Naive thymus-derived CD4-positive, alpha-beta T cell (primary cell): ENCODE measurements at regions not wholly inside any gene's neighbourhood (a gene's known extent, or its start where the extent isn't known, plus 50 kb on each side); places are given as distances from the start of the nearest gene placed in this dataset.
A peak's percentile ranks its signal among the peaks of the same experiment; 100 is the strongest.

Source experiments
- ATAC-seq: fragments of 150-1000 bp; cut with Tn5 transposase; 2 replicates; pipeline ENCODE4 v1.10.0; 2021; ENCODE audit warnings: mild to moderate bottlenecking, moderate library complexity
- CTCF ChIA-PET: fragments of 350-600 bp; sonication (Branson Sonifier 250); formaldehyde crosslinking; loops from one replicate; lab custom pipeline; 2021; ENCODE audit warnings: antibody characterized with exemption; lab: Charles Lee
- POLR2A ChIA-PET: fragments of 350-600 bp; sonication (Branson Sonifier 250); formaldehyde crosslinking; loops from one replicate; lab custom pipeline; 2021; ENCODE audit warnings: antibody characterized with exemption, inconsistent platforms; lab: Charles Lee
- DNase-seq, 9 donors: peaks; one replicate each; pipeline versions ENCODE4 v3.0.0 to v3.0.0-alpha.2; 2020 to 2022; ENCODE audit warnings: mixed read lengths in 1 of 9
- H3K27ac ChIP-seq: one replicate; pipeline ENCODE4 v1.7.0; 2013; ENCODE audit warnings: mild to moderate bottlenecking, low read depth, low read length, moderate library complexity
- H3K27me3 ChIP-seq, 2 donors: one replicate each; pipeline ENCODE4 v1.7.0; 2013; ENCODE audit warnings: low read length in 2 of 2, mild to moderate bottlenecking in 2 of 2, moderate library complexity in 2 of 2; ENCODE audit not compliant: control insufficient read depth in 2 of 2, insufficient read depth in 2 of 2
- H3K36me3 ChIP-seq, 3 experiments: 1 replicate in 2 of 3; 2 replicates in 1 of 3; pipeline ENCODE4 v1.7.0; 2013; ENCODE audit warnings: low read length in 3 of 3, mild to moderate bottlenecking in 3 of 3, moderate library complexity in 1 of 3; ENCODE audit not compliant: insufficient read depth in 3 of 3, control insufficient read depth in 2 of 3
- H3K4me1 ChIP-seq, 2 donors: one replicate each; pipeline ENCODE4 v1.7.0; 2013; ENCODE audit warnings: low read length in 2 of 2, mild to moderate bottlenecking in 2 of 2, moderate library complexity in 1 of 2; ENCODE audit not compliant: control insufficient read depth in 2 of 2, insufficient read depth in 2 of 2
- H3K4me3 ChIP-seq: 2 replicates; pipeline ENCODE4 v1.7.0; 2013; ENCODE audit warnings: mild to moderate bottlenecking, low read length
- H3K9me3 ChIP-seq, 3 experiments: 1 replicate in 2 of 3; 2 replicates in 1 of 3; pipeline ENCODE4 v1.7.0; 2013; ENCODE audit warnings: low read length in 3 of 3; ENCODE audit not compliant: control insufficient read depth in 2 of 3
- H3K27ac Mint-ChIP-seq, 9 donors: one replicate each; pipeline ENCODE4 v1.8.0; 2020 to 2022; ENCODE audit warnings: mixed read lengths in 9 of 9, mild to moderate bottlenecking in 8 of 9, moderate library complexity in 5 of 9, inconsistent platforms in 2 of 9
- H3K27me3 Mint-ChIP-seq, 5 donors: one replicate each; pipeline ENCODE4 v1.8.0; 2021 to 2022; ENCODE audit warnings: mixed read lengths in 5 of 5, mild to moderate bottlenecking in 1 of 5
- H3K36me3 Mint-ChIP-seq, 5 donors: one replicate each; pipeline ENCODE4 v1.8.0; 2020 to 2022; ENCODE audit warnings: mixed read lengths in 5 of 5, mild to moderate bottlenecking in 3 of 5, inconsistent platforms in 1 of 5
- H3K4me1 Mint-ChIP-seq, 7 donors: one replicate each; pipeline ENCODE4 v1.8.0; 2020 to 2022; ENCODE audit warnings: mixed read lengths in 7 of 7, mild to moderate bottlenecking in 3 of 7, inconsistent platforms in 1 of 7
- H3K4me3 Mint-ChIP-seq, 10 donors: one replicate each; pipeline ENCODE4 v1.8.0; 2020 to 2022; ENCODE audit warnings: mild to moderate bottlenecking in 10 of 10, mixed read lengths in 10 of 10, moderate library complexity in 6 of 10, inconsistent platforms in 2 of 10
- H3K9me3 Mint-ChIP-seq, 11 donors: one replicate each; pipeline ENCODE4 v1.8.0; 2020 to 2022; ENCODE audit warnings: mixed read lengths in 11 of 11, mild to moderate bottlenecking in 4 of 11, inconsistent platforms in 1 of 11, moderate library complexity in 1 of 11
- intact Hi-C, 2 donors: fragments of 100-400 bp; cut with micrococcal nuclease; formaldehyde crosslinking; loops; one replicate each; pipeline ENCODE4 v1.15.1; 2023

DNA sequence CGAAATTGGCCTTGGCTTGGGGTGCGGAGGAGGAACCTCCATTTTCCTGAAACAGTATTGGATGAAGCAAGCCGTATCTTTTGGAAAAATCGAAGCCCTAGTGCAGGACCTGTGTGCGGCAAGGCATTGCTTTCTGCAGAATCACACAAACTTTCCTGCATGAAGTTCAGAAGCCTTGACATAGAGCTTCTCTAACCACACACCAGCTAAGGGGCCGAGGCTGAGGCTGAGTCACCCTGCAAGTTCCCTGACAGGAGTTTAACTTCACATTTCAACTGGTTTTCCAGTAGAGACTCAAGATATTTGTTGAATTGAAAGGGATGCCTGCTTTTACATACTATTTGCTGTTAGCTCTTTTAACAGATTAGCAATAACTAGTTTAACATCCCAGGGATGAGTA, 67.8 kb downstream of the TCF20 start:
- intact Hi-C loops = loop anchor here in 1 of 2 donors (1.0 to 5.0 kb wide), 2 partner anchors 22 to 110 kb away; partner anchors contain the start of gene NDUFA6
- no peaks in the 10 kb centered on the region for H3K9me3 ChIP-seq
- peaks cover 0 to 24% (median 0%) of the 10 kb centered on the region in 3 experiments for H3K36me3 ChIP-seq
- peak overlapping the region in 6 of 9 donors; percentile 28 to 81 (median 46) for H3K27ac Mint-ChIP-seq
- no peak overlapping the region for H3K4me3 ChIP-seq
- ChIA-PET POLR2A (interaction anchor here (1.0 kb wide), 1 partner anchor 241 kb away, joined by 3 read pairs; no protein-coding TSS in a partner anchor), CTCF (no interaction called here)
- peak in 2 of 9 donors; percentile 9 to 46 for DNase-seq
- H3K4me3 Mint-ChIP-seq = peak overlapping the region in 8 of 10 donors; percentile 27 to 88 (median 60)
- H3K4me1 ChIP-seq = peaks cover 19 to 26% of the 10 kb centered on the region in 2 donors
- peaks cover 47 to 80% (median 70%) of the 10 kb centered on the region in 7 donors for H3K4me1 Mint-ChIP-seq
- H3K27ac ChIP-seq = no peak overlapping the region
- peaks cover 0 to 39% (median 31%) of the 10 kb centered on the region in 5 donors for H3K36me3 Mint-ChIP-seq
- H3K27me3 ChIP-seq = no peaks in the 10 kb centered on the region
- H3K27me3 Mint-ChIP-seq = no peaks in the 10 kb centered on the region
- H3K9me3 Mint-ChIP-seq = no peaks in the 10 kb centered on the region
- ATAC-seq = peak; percentile 67

- Histone ChIP-seq H3K36me3 (peaks cover 0 to 24% (median 0%) of the 10 kb centered on the region in 3 experiments), H3K27ac (peak overlapping the region; percentile 8), H3K9me3 (no peaks in the 10 kb centered on the region), H3K27me3 (no peaks in the 10 kb centered on the region), H3K4me1 (peaks cover 19 to 26% of the 10 kb centered on the region in 2 donors), H3K4me3 (no peak overlapping the region)
- DNase-seq (peak in 3 of 9 donors; percentile 10 to 15 (median 13)), ATAC-seq (peak; percentile 79)
- ChIA-PET CTCF (no interaction called here), POLR2A (interaction anchor here (1.0 kb wide), 1 partner anchor 242 kb away, joined by 3 read pairs; no protein-coding TSS in a partner anchor)
- Mint-ChIP-seq H3K27me3 (no peaks in the 10 kb centered on the region), H3K4me1 (peaks cover 45 to 82% (median 69%) of the 10 kb centered on the region in 7 donors), H3K4me3 (peak overlapping the region in 6 of 10 donors; percentile 3 to 88 (median 44)), H3K36me3 (peaks cover 0 to 38% (median 31%) of the 10 kb centered on the region in 5 donors), H3K27ac (peak overlapping the region in 5 of 9 donors; percentile 6 to 81 (median 15)), H3K9me3 (no peaks in the 10 kb centered on the region)
- intact Hi-C loops = loop anchor here in 1 of 2 donors (1.0 to 5.0 kb wide), 2 partner anchors 22 to 110 kb away; partner anchors contain the start of gene NDUFA6
Observed at GRCh38 chr22:42202048-42202447, 68.4 kb downstream of the TCF20 start.

GRCh38 chr22:42199025-42199424, 68.4 kb upstream of the CYP2D6 start:
- no peaks in the 10 kb centered on the region for H3K27me3 Mint-ChIP-seq
- Histone ChIP-seq H3K36me3 (peaks cover 0 to 20% (median 0%) of the 10 kb centered on the region in 3 experiments), H3K4me3 (no peak overlapping the region), H3K27me3 (no peaks in the 10 kb centered on the region), H3K27ac (no peak overlapping the region), H3K4me1 (peaks cover 26 to 30% of the 10 kb centered on the region in 2 donors), H3K9me3 (no peaks in the 10 kb centered on the region)
- ATAC-seq = no peak
- H3K4me3 Mint-ChIP-seq = no peak overlapping the region
- POLR2A ChIA-PET = interaction anchor here (0.7 kb wide), 1 partner anchor 35 kb away, joined by 3 read pairs; no protein-coding TSS in a partner anchor
- no peak for DNase-seq
- H3K4me1 Mint-ChIP-seq = peaks cover 38 to 90% (median 77%) of the 10 kb centered on the region in 7 donors
- CTCF ChIA-PET = no interaction called here
- H3K36me3 Mint-ChIP-seq = peaks cover 0 to 22% (median 21%) of the 10 kb centered on the region in 5 donors
- intact Hi-C loops = no loop called here
- no peaks in the 10 kb centered on the region for H3K9me3 Mint-ChIP-seq
- H3K27ac Mint-ChIP-seq = no peak overlapping the region

GRCh38 chr22:42198226-42198625, 67.6 kb upstream of the CYP2D6 start:
- no peak overlapping the region for H3K27ac ChIP-seq
- H3K4me3 Mint-ChIP-seq = no peak overlapping the region
- ChIA-PET POLR2A (interaction anchor here (0.6 to 0.7 kb wide), 2 partner anchors 34 to 95 kb away, joined by 3 to 7 read pairs; no protein-coding TSS in a partner anchor), CTCF (no interaction called here)
- ATAC-seq (no peak), DNase-seq (no peak)
- intact Hi-C loops = no loop called here
- peaks cover 0 to 19% (median 17%) of the 10 kb centered on the region in 5 donors for H3K36me3 Mint-ChIP-seq
- H3K9me3 Mint-ChIP-seq = no peaks in the 10 kb centered on the region
- H3K27me3 Mint-ChIP-seq = no peaks in the 10 kb centered on the region
- no peaks in the 10 kb centered on the region for H3K9me3 ChIP-seq
- H3K27ac Mint-ChIP-seq = no peak overlapping the region
- peaks cover 25% of the 10 kb centered on the region in 2 donors for H3K4me1 ChIP-seq
- no peaks in the 10 kb centered on the region for H3K27me3 ChIP-seq
- H3K36me3 ChIP-seq = peaks cover 0 to 20% (median 0%) of the 10 kb centered on the region in 3 experiments
- H3K4me3 ChIP-seq = no peak overlapping the region
- peaks cover 40 to 90% (median 77%) of the 10 kb centered on the region in 7 donors for H3K4me1 Mint-ChIP-seq

DNA sequence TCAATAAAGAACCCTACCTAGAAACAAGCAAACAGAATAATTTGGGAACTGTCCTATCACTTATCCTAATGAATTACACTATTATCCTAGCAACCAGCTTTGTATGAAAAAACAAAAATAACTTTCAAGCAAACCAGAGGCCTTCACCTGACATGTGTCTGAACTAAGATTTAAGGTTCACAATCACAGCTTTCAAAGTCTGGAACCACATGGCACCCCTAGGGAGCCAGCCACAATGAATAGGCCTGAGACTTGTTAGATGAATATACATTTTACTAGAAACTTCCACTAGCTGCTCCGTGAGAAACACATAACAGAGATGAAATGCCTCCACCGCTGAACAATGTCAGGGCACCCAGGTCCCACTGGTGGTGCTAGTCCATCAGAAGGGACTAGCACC, 65.8 kb upstream of the CYP2D6 start:
- Mint-ChIP-seq H3K27me3 (no peaks in the 10 kb centered on the region), H3K27ac (peak overlapping the region in 1 of 9 donors; percentile 47), H3K9me3 (no peaks in the 10 kb centered on the region), H3K36me3 (peaks cover 0 to 17% (median 10%) of the 10 kb centered on the region in 5 donors), H3K4me3 (peak overlapping the region in 1 of 10 donors; percentile 10), H3K4me1 (peaks cover 45 to 90% (median 77%) of the 10 kb centered on the region in 7 donors)
- Histone ChIP-seq H3K36me3 (peaks cover 0 to 9% (median 0%) of the 10 kb centered on the region in 3 experiments), H3K27me3 (no peaks in the 10 kb centered on the region), H3K27ac (no peak overlapping the region), H3K9me3 (no peaks in the 10 kb centered on the region), H3K4me3 (no peak overlapping the region), H3K4me1 (peaks cover 9 to 18% of the 10 kb centered on the region in 2 donors)
- ATAC-seq (no peak), DNase-seq (no peak)
- intact Hi-C loops = no loop called here
- ChIA-PET CTCF (interaction anchor here (0.7 kb wide), 2 partner anchors 254 to 1227 kb away, joined by 3 to 4 read pairs; no protein-coding TSS in a partner anchor), POLR2A (interaction anchor here (0.6 kb wide), 1 partner anchor 28 kb away, joined by 4 read pairs; no protein-coding TSS in a partner anchor)

DNA sequence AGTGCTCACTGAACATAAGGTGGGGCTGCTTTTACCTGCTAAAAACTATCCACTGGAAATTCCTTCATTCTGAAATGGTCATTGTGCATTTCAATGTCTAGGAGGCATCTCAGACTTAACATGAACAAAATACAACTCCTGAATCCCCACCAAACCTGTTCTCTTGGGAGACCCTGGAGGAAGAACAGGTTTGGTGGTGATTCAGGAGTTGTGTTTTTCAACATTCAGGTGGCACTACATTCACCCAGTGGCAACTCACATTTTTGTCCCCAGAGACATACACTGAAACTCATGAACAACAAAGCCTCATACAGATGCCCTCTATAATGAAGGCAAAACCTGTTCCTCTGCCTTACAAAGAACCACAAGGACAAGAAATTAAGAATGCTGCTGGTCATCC, 64.3 kb upstream of the CYP2D6 start:
- peak overlapping the region in 1 of 10 donors; percentile 35 for H3K4me3 Mint-ChIP-seq
- peak overlapping the region in 4 of 9 donors; percentile 18 to 73 (median 38) for H3K27ac Mint-ChIP-seq
- Histone ChIP-seq H3K27ac (no peak overlapping the region), H3K36me3 (no peaks in the 10 kb centered on the region), H3K4me1 (peaks cover 0 to 15% of the 10 kb centered on the region in 2 donors), H3K4me3 (no peak overlapping the region), H3K9me3 (no peaks in the 10 kb centered on the region), H3K27me3 (no peaks in the 10 kb centered on the region)
- no peaks in the 10 kb centered on the region for H3K27me3 Mint-ChIP-seq
- ChIA-PET CTCF (no interaction called here), POLR2A (no interaction called here)
- H3K9me3 Mint-ChIP-seq = no peaks in the 10 kb centered on the region
- intact Hi-C loops = no loop called here
- no peak for DNase-seq
- peaks cover 36 to 88% (median 75%) of the 10 kb centered on the region in 7 donors for H3K4me1 Mint-ChIP-seq
- no peak for ATAC-seq
- H3K36me3 Mint-ChIP-seq = peaks cover 0 to 6% (median 0%) of the 10 kb centered on the region in 5 donors
